ENCODE measurements at regions not wholly inside any gene's neighbourhood (a gene's known extent, or its start where the extent isn't known, plus 50 kb on each side); places are given as distances from the start of the nearest gene placed in this dataset.

- TF ChIP-seq POLR2AphosphoS5 (IDR thresholded peaks at IDR 0.05; ENCODE audit: low read depth, low read length) (no peak), SIN3A (IDR thresholded peaks at IDR 0.05; ENCODE audit: borderline replicate concordance, insufficient read depth, low read length) (no peak), TAF1 (IDR thresholded peaks at IDR 0.05; ENCODE audit: borderline replicate concordance, insufficient read depth, low read length) (no peak), REST (IDR thresholded peaks at IDR 0.05; ENCODE audit: insufficient read depth in 1 of 2, low read depth in 2 of 2, low read length in 2 of 2) (no peak), FOXP2 (optimal IDR thresholded peaks at IDR 0.05; ENCODE audit: borderline replicate concordance, extremely low read depth, extremely low read length, insufficient read depth) (no peak)
These were observed 327.3 kb upstream of the GBE1 start for GRCh38 chr3:82088749-82089148.
